ENCODE measurements at regions not wholly inside any gene's neighbourhood (a gene's known extent, or its start where the extent isn't known, plus 50 kb on each side); places are given as distances from the start of the nearest gene placed in this dataset.

DNA sequence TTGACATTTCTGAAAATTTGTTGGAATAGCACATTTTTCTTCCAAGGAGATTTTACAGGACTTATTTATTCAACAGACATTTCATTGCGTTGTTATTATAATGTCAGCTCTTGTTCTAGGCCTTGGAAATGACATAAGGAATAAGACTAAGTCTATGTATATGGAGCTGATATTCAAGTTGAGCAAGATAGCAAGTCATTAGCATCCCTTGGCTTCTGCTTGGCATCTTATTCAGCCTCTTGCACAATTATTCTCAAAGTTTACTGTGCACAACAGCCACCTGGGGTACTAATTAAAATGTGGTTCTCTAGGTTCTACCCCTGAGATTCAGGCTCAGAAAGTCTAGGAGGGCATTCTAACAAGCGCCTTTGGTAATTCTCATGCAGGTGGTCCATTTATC is 304.8 kb upstream of the DDI1 start:
- 40% methylated on average over 2 of the region's 2 CpGs for WGBS (ENCODE audit: insufficient coverage, insufficient replicate concordance, low lambda C conversion rate, missing lambda C conversion rate)
- no peak overlapping the region for H3K27ac ChIP-seq (ENCODE audit: control insufficient read depth, insufficient read depth)
- TF ChIP-seq ESRRA (IDR thresholded peaks at IDR 0.05; ENCODE audit: low read length) (no peak), HDAC2 (IDR thresholded peaks at IDR 0.05) (no peak), GABPA (IDR thresholded peaks at IDR 0.05; ENCODE audit: low read depth) (no peak), CHD1 (IDR thresholded peaks at IDR 0.05; ENCODE audit: low read depth, low read length) (no peak), NFYB (IDR thresholded peaks at IDR 0.05; ENCODE audit: insufficient read depth, low read depth, low read length) (no peak), BACH1 (IDR thresholded peaks at IDR 0.05; ENCODE audit: borderline replicate concordance) (no peak), DPF2 (IDR thresholded peaks at IDR 0.05) (no peak), FOS (IDR thresholded peaks at IDR 0.05; ENCODE audit: borderline replicate concordance, extremely low read depth, insufficient read length) (no peak), NR2F1 (conservative IDR thresholded peaks at IDR 0.05) (no peak), ATF7 (IDR thresholded peaks at IDR 0.05; ENCODE audit: low read depth) (no peak)
- TF ChIP-seq, protein P1, sequence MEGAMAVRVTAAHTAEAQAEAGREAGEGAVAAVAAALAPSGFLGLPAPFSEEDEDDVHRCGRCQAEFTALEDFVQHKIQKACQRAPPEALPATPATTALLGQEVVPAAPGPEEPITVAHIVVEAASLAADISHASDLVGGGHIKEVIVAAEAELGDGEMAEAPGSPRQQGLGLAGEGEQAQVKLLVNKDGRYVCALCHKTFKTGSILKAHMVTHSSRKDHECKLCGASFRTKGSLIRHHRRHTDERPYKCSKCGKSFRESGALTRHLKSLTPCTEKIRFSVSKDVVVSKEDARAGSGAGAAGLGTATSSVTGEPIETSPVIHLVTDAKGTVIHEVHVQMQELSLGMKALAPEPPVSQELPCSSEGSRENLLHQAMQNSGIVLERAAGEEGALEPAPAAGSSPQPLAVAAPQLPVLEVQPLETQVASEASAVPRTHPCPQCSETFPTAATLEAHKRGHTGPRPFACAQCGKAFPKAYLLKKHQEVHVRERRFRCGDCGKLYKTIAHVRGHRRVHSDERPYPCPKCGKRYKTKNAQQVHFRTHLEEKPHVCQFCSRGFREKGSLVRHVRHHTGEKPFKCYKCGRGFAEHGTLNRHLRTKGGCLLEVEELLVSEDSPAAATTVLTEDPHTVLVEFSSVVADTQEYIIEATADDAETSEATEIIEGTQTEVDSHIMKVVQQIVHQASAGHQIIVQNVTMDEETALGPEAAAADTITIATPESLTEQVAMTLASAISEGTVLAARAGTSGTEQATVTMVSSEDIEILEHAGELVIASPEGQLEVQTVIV (IDR thresholded peaks at IDR 0.05; ENCODE audit: borderline replicate concordance, partially characterized antibody): no peak
- TF ChIP-seq, protein P2, sequence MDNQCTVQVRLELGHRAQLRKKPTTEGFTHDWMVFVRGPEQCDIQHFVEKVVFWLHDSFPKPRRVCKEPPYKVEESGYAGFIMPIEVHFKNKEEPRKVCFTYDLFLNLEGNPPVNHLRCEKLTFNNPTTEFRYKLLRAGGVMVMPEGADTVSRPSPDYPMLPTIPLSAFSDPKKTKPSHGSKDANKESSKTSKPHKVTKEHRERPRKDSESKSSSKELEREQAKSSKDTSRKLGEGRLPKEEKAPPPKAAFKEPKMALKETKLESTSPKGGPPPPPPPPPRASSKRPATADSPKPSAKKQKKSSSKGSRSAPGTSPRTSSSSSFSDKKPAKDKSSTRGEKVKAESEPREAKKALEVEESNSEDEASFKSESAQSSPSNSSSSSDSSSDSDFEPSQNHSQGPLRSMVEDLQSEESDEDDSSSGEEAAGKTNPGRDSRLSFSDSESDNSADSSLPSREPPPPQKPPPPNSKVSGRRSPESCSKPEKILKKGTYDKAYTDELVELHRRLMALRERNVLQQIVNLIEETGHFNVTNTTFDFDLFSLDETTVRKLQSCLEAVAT (IDR thresholded peaks at IDR 0.05): no peak
- intact Hi-C loops (cut with micrococcal nuclease; ENCODE audit: unreplicated experiment): no loop called here
- H3K4me3 ChIP-seq: no peak overlapping the region
- no peak for ATAC-seq
- BruUV-seq (replicated peaks): no TSS peak
- H3K4me1 ChIP-seq (ENCODE audit: control insufficient read depth, insufficient read depth, low read length): no peaks in the 10 kb centered on the region
- H3K79me2 ChIP-seq (ENCODE audit: control insufficient read depth, insufficient read depth, low read length): no peaks in the 10 kb centered on the region
- H3K9ac ChIP-seq (ENCODE audit: control insufficient read depth, insufficient read depth, low read length): no peak overlapping the region
- DNase-seq (ENCODE audit: low read depth, low spot score): no peak
- no peak for FAIRE-seq
- ChIA-PET POLR2A (interaction anchor here (0.6 kb wide), 1 partner anchor 295 kb away, joined by 3 read pairs; no protein-coding TSS in a partner anchor), SMC1A (ENCODE audit: uncharacterized antibody, unreplicated experiment) (no interaction called here), CTCF (no interaction called here), RAD21 (ENCODE audit: unreplicated experiment) (no interaction called here)
- in situ Hi-C loops (cut with MboI): no loop called here
- H4K20me1 ChIP-seq (ENCODE audit: control insufficient read depth, insufficient read depth): no peaks in the 10 kb centered on the region
- H3K36me3 ChIP-seq (ENCODE audit: control insufficient read depth in 2 of 2, insufficient read depth in 2 of 2, low read length in 1 of 2): no peaks in the 10 kb centered on the region
- H3K9me3 ChIP-seq (replicated peaks; ENCODE audit: control insufficient read depth, insufficient read depth, low read length): no peaks in the 10 kb centered on the region; the same call in 2 of the 3 replicates
- H3K4me2 ChIP-seq (ENCODE audit: control insufficient read depth, insufficient read depth): no peak overlapping the region
- H3K27me3 ChIP-seq (replicated peaks in 1 of 2; ENCODE audit: control insufficient read depth in 2 of 2, insufficient read depth in 2 of 2, low read length in 1 of 2): no peaks in the 10 kb centered on the region; a peak in 1 of 4 replicates
- no peak overlapping the region for H2AFZ ChIP-seq (ENCODE audit: control insufficient read depth, low read depth, low read length)

Measured in GM12878 (cell line).